ENCODE measurements at regions not wholly inside any gene's neighbourhood (a gene's known extent, or its start where the extent isn't known, plus 50 kb on each side); places are given as distances from the start of the nearest gene placed in this dataset.

GRCh38 chr12:66035288-66035966, 95.1 kb downstream of the LLPH start:
- DNase-seq (no peak), ATAC-seq (no peak)
- no peaks in the 10 kb centered on the region for H3K4me1 Mint-ChIP-seq (ENCODE audit: low read depth)
- POLR2A ChIA-PET: no interaction called here
- intact Hi-C loops (cut with micrococcal nuclease): no loop called here
- H3K4me3 Mint-ChIP-seq: no peak overlapping the region
- H3K36me3 Mint-ChIP-seq (ENCODE audit: low read depth): no peaks in the 10 kb centered on the region
- TF ChIP-seq, protein P1, sequence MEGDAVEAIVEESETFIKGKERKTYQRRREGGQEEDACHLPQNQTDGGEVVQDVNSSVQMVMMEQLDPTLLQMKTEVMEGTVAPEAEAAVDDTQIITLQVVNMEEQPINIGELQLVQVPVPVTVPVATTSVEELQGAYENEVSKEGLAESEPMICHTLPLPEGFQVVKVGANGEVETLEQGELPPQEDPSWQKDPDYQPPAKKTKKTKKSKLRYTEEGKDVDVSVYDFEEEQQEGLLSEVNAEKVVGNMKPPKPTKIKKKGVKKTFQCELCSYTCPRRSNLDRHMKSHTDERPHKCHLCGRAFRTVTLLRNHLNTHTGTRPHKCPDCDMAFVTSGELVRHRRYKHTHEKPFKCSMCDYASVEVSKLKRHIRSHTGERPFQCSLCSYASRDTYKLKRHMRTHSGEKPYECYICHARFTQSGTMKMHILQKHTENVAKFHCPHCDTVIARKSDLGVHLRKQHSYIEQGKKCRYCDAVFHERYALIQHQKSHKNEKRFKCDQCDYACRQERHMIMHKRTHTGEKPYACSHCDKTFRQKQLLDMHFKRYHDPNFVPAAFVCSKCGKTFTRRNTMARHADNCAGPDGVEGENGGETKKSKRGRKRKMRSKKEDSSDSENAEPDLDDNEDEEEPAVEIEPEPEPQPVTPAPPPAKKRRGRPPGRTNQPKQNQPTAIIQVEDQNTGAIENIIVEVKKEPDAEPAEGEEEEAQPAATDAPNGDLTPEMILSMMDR (IDR thresholded peaks at IDR 0.05): peak; percentile 59
- CTCF ChIA-PET: interaction anchor here (1.0 to 1.8 kb wide), 3 partner anchors 28 to 479 kb away, joined by 3 to 4 read pairs (median 4); no protein-coding TSS in a partner anchor
- H3K9me3 Mint-ChIP-seq: no peaks in the 10 kb centered on the region
- H3K27ac Mint-ChIP-seq: no peak overlapping the region
- H3K27me3 Mint-ChIP-seq: peaks cover 24% of the 10 kb centered on the region

- intact Hi-C loops (cut with micrococcal nuclease): no loop called here
- ATAC-seq (no peak), DNase-seq (no peak)
- no peaks in the 10 kb centered on the region for H3K9me3 Mint-ChIP-seq
- H3K27me3 Mint-ChIP-seq: peaks cover 25% of the 10 kb centered on the region
- TF ChIP-seq, protein P1 (IDR thresholded peaks at IDR 0.05): no peak
- CTCF ChIA-PET: no interaction called here
- POLR2A ChIA-PET: no interaction called here
- H3K27ac Mint-ChIP-seq: no peak overlapping the region
- H3K4me3 Mint-ChIP-seq: no peak overlapping the region
- no peaks in the 10 kb centered on the region for H3K4me1 Mint-ChIP-seq (ENCODE audit: low read depth)
- H3K36me3 Mint-ChIP-seq (ENCODE audit: low read depth): no peaks in the 10 kb centered on the region
These were observed 97.4 kb downstream of the LLPH start for GRCh38 chr12:66033151-66033550.

DNA sequence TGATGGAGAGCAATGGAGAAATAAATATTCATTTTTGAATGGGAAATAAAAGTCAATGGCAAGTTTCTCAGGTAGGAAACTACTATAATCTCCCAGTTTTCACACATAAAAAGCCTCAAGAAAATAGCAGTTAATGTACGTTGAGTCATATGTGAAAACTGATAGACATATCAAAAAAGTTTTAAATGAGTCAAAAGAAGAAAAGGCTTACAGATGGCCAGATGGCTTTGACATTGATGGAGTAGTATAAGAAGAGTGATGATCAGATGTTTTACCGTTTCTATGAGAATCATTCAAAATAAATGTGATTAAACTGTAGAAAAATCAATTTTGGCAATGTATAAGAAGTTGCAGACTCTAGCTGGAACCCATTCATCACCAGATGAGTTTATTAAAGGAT, 97.8 kb downstream of the LLPH start:
- peaks cover 25% of the 10 kb centered on the region for H3K27me3 Mint-ChIP-seq
- intact Hi-C loops (cut with micrococcal nuclease): no loop called here
- DNase-seq (no peak), ATAC-seq (no peak)
- no peak overlapping the region for H3K27ac Mint-ChIP-seq
- ChIA-PET CTCF (no interaction called here), POLR2A (no interaction called here)
- no peaks in the 10 kb centered on the region for H3K9me3 Mint-ChIP-seq
- H3K4me1 Mint-ChIP-seq (ENCODE audit: low read depth): no peaks in the 10 kb centered on the region
- TF ChIP-seq, protein P1 (IDR thresholded peaks at IDR 0.05): no peak
- no peaks in the 10 kb centered on the region for H3K36me3 Mint-ChIP-seq (ENCODE audit: low read depth)
- no peak overlapping the region for H3K4me3 Mint-ChIP-seq

GRCh38 chr12:66030217-66030781, 100.3 kb downstream of the LLPH start:
- no peaks in the 10 kb centered on the region for H3K36me3 Mint-ChIP-seq (ENCODE audit: low read depth)
- POLR2A ChIA-PET: no interaction called here
- ATAC-seq (no peak), DNase-seq (no peak)
- no peaks in the 10 kb centered on the region for H3K4me1 Mint-ChIP-seq (ENCODE audit: low read depth)
- H3K27ac Mint-ChIP-seq: no peak overlapping the region
- no peaks in the 10 kb centered on the region for H3K9me3 Mint-ChIP-seq
- intact Hi-C loops (cut with micrococcal nuclease): no loop called here
- H3K4me3 Mint-ChIP-seq: no peak overlapping the region
- CTCF ChIA-PET: no interaction called here
- H3K27me3 Mint-ChIP-seq: peaks cover 21% of the 10 kb centered on the region
- TF ChIP-seq, protein P1 (IDR thresholded peaks at IDR 0.05): no peak

- intact Hi-C loops (cut with micrococcal nuclease): no loop called here
- Mint-ChIP-seq H3K4me1 (ENCODE audit: low read depth) (no peaks in the 10 kb centered on the region), H3K4me3 (no peak overlapping the region), H3K27ac (no peak overlapping the region), H3K36me3 (ENCODE audit: low read depth) (no peaks in the 10 kb centered on the region), H3K9me3 (no peaks in the 10 kb centered on the region), H3K27me3 (peaks cover 22% of the 10 kb centered on the region)
- ATAC-seq: no peak
- ChIA-PET CTCF (no interaction called here), POLR2A (no interaction called here)
- TF ChIP-seq, protein P1 (IDR thresholded peaks at IDR 0.05): no peak
- no peak for DNase-seq
These were observed 102.2 kb downstream of the LLPH start for GRCh38 chr12:66028390-66028789.
